ENCODE measurements at regions not wholly inside any gene's neighbourhood (a gene's known extent, or its start where the extent isn't known, plus 50 kb on each side); places are given as distances from the start of the nearest gene placed in this dataset.
"Not testable (repeated sequence)": the region's sequence is repeated elsewhere in the genome, so short reads cannot be mapped to it uniquely, and the experiment has no call there.

- not testable (repeated sequence) for H3K36me3 ChIP-seq (ENCODE audit: insufficient read depth, low read length); H3K9ac ChIP-seq (ENCODE audit: low read depth, low read length); H3K9me3 ChIP-seq (ENCODE audit: control insufficient read depth, insufficient read depth, low read length); H3K4me1 ChIP-seq (ENCODE audit: insufficient read depth, low read length)
Measured at GRCh38 chr4:49320725-49321410, 334.8 kb downstream of the CWH43 start.

- not testable (repeated sequence) for H3K36me3 ChIP-seq (ENCODE audit: insufficient read depth, low read length); H3K4me1 ChIP-seq (ENCODE audit: insufficient read depth, low read length); H3K9me3 ChIP-seq (ENCODE audit: control insufficient read depth, insufficient read depth, low read length); H3K9ac ChIP-seq (ENCODE audit: low read depth, low read length)
Measured at GRCh38 chr4:49321511-49322300, 335.6 kb downstream of the CWH43 start.

DNA sequence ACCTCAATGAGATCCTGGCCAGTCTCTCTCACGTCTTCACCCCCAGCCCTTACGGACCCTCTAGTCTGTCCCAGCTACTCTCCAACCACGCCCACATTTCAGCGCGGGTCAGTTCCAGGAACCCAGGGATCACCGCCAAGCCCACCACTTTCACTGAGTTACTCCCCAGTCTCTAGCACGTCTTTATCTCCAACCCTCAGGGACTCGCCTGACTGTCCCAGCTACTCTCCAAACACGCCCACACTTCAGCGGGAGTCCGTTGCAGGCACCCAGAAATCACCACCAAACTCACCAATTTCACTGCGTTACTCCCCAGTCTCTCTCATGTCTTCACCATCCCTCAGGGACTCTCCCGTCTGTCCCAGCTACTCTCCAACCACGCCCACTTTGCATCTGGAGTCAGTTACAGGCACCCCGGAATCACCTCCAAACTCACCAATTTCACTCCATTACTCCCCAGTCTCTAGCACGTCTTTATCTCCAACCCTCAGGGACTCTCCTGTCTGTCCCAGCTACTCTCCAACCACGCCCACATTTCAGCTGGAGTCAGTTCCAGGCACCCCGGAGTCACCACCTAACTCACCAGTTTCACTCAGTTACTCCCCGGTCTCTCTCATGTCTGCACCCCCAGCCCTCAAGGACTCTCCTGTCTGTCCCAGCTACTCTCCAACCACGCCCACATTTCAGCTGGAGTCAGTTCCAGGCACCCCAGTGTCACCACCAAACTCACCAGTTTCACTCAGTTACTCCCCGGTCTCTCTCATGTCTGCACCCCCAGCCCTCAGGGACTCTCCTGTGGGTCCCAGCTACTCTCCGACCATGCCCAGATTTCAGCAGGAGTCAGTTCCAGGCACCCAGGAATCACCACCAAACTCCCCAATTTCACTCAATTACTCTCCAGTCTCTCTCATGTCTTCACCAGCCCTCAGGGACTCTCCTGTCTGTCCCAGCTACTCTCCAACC lies 336.8 kb downstream of the CWH43 start:
- H3K9ac ChIP-seq (ENCODE audit: low read depth, low read length); H3K4me1 ChIP-seq (ENCODE audit: insufficient read depth, low read length); H3K36me3 ChIP-seq (ENCODE audit: insufficient read depth, low read length); H3K9me3 ChIP-seq (ENCODE audit: control insufficient read depth, insufficient read depth, low read length): not testable (repeated sequence)

DNA sequence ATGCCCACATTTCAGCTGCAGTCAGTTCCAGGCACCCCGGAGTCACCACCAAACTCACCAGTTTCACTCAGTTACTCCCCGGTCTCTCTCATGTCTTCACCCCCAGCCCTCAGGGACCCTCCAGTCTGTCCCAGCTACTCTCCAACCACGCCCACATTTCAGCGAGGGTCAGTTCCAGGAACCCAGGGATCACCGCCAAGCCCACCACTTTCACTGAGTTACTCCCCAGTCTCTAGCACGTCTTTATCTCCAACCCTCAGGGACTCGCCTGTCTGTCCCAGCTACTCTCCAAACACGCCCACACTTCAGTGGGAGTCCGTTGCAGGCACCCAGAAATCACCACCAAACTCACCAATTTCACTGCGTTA lies 337.5 kb downstream of the CWH43 start:
- H3K9ac ChIP-seq (ENCODE audit: low read depth, low read length); H3K36me3 ChIP-seq (ENCODE audit: insufficient read depth, low read length); H3K9me3 ChIP-seq (ENCODE audit: control insufficient read depth, insufficient read depth, low read length); H3K4me1 ChIP-seq (ENCODE audit: insufficient read depth, low read length): not testable (repeated sequence)
